ENCODE measurements at regions not wholly inside any gene's neighbourhood (a gene's known extent, or its start where the extent isn't known, plus 50 kb on each side); places are given as distances from the start of the nearest gene placed in this dataset.

GRCh38 chr12:72162875-72163274 lies 109.3 kb upstream of the TRHDE start:
- Histone ChIP-seq H3K9me3 (ENCODE audit: low read depth) (no peaks in the 10 kb centered on the region), H3K27ac (no peak overlapping the region), H3K4me2 (ENCODE audit: unreplicated experiment) (no peak overlapping the region), H4K20me1 (ENCODE audit: insufficient read depth) (no peaks in the 10 kb centered on the region), H3K4me3 (no peak overlapping the region), H3K79me2 (ENCODE audit: insufficient read depth) (no peaks in the 10 kb centered on the region), H3K4me1 (ENCODE audit: insufficient read depth) (no peaks in the 10 kb centered on the region), H3K9me2 (ENCODE audit: insufficient read depth) (no peaks in the 10 kb centered on the region), H3F3A (ENCODE audit: insufficient read depth) (no peaks in the 10 kb centered on the region), H3K27me3 (replicated peaks; ENCODE audit: insufficient read depth) (no peaks in the 10 kb centered on the region), H2AFZ (no peak overlapping the region), H3K9ac (no peak overlapping the region), H3K36me3 (ENCODE audit: low read depth) (no peaks in the 10 kb centered on the region)
- DNase-seq = no peak
- TF ChIP-seq EZH2phosphoT487 (IDR thresholded peaks at IDR 0.05; ENCODE audit: insufficient read depth, low read depth) (no peak), EZH2 (IDR thresholded peaks at IDR 0.05; ENCODE audit: insufficient read depth, poor library complexity, severe bottlenecking) (no peak)
- 2 to 6% methylated on average over 2 of the region's 2 CpGs for WGBS, 2 experiments (ENCODE audit: low coverage in 1 of 2, low lambda C conversion rate in 2 of 2, missing lambda C conversion rate in 2 of 2)
- in situ Hi-C loops (cut with MboI) = no loop called here

DNA sequence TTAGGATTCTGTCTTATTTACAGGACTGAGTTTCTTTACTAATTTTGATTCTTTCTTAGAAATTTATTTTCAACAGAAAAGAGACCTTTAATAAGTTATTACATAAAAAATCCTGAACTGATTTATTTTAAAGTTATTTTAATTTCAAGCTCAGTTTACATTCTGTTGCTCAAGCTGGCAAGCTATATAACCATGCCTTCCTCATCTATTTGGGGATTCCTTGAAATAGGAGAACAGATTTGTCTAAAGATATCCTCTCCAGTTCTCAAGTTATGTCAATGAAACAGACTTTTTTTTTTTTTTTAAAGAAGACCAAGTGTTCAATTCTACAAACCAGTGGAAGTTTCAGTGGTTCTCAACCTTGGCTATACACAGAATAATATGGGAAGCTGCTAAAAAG lies 103.3 kb upstream of the TRHDE start:
- TF ChIP-seq EZH2 (IDR thresholded peaks at IDR 0.05; ENCODE audit: insufficient read depth, poor library complexity, severe bottlenecking) = no peak
- no peak for TF ChIP-seq EZH2phosphoT487 (IDR thresholded peaks at IDR 0.05; ENCODE audit: insufficient read depth, low read depth)
- in situ Hi-C loops (cut with MboI) = no loop called here

GRCh38 chr12:72173974-72174373 lies 98.2 kb upstream of the TRHDE start:
- TF ChIP-seq EZH2 (IDR thresholded peaks at IDR 0.05; ENCODE audit: insufficient read depth, poor library complexity, severe bottlenecking) (no peak), EZH2phosphoT487 (IDR thresholded peaks at IDR 0.05; ENCODE audit: insufficient read depth, low read depth) (no peak)
- H3K9me2 ChIP-seq (ENCODE audit: insufficient read depth) = no peaks in the 10 kb centered on the region

More for the DNA sequence above, 103.3 kb upstream of the TRHDE start:
- H3K9me2 ChIP-seq (ENCODE audit: insufficient read depth) = no peaks in the 10 kb centered on the region
- H3K4me3 ChIP-seq = no peak overlapping the region
- H3K4me1 ChIP-seq (ENCODE audit: insufficient read depth) = no peaks in the 10 kb centered on the region
- no peak overlapping the region for H2AFZ ChIP-seq
- H3K79me2 ChIP-seq (ENCODE audit: insufficient read depth) = no peaks in the 10 kb centered on the region
- DNase-seq = no peak
- H3F3A ChIP-seq (ENCODE audit: insufficient read depth) = no peaks in the 10 kb centered on the region
- no peaks in the 10 kb centered on the region for H4K20me1 ChIP-seq (ENCODE audit: insufficient read depth)
- H3K36me3 ChIP-seq (ENCODE audit: low read depth) = no peaks in the 10 kb centered on the region
- no peak overlapping the region for H3K27ac ChIP-seq
- H3K9ac ChIP-seq = no peak overlapping the region
- H3K9me3 ChIP-seq (ENCODE audit: low read depth) = no peaks in the 10 kb centered on the region
- no peak overlapping the region for H3K4me2 ChIP-seq (ENCODE audit: unreplicated experiment)
- no peaks in the 10 kb centered on the region for H3K27me3 ChIP-seq (replicated peaks; ENCODE audit: insufficient read depth)

DNA sequence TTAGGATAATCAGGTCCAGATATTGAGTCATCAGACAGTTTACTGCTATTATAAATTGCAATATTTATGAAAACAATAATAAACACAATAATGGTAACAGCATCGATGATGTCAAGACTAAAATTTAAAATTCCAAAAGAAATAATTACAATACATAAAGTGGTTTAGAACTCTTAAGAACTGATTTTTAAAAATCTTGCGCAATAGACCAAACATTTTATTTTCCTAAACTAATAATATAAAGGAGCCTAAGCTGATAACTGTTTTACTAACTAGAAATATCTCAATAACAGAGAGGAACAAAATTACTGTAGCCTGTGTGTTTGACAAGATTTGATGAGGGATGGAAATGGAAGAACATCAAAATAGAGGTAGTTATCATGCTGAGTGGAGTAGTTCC lies 93.9 kb upstream of the TRHDE start:
- Histone ChIP-seq H3K9ac (no peak overlapping the region), H3K9me2 (ENCODE audit: insufficient read depth) (no peaks in the 10 kb centered on the region), H3K4me2 (ENCODE audit: unreplicated experiment) (no peak overlapping the region), H3K36me3 (ENCODE audit: low read depth) (no peaks in the 10 kb centered on the region), H3K4me1 (ENCODE audit: insufficient read depth) (no peaks in the 10 kb centered on the region), H3K4me3 (no peak overlapping the region), H4K20me1 (ENCODE audit: insufficient read depth) (no peaks in the 10 kb centered on the region), H3K27ac (no peak overlapping the region), H3K79me2 (ENCODE audit: insufficient read depth) (no peaks in the 10 kb centered on the region), H2AFZ (no peak overlapping the region), H3K9me3 (ENCODE audit: low read depth) (no peaks in the 10 kb centered on the region), H3F3A (ENCODE audit: insufficient read depth) (no peaks in the 10 kb centered on the region), H3K27me3 (replicated peaks; ENCODE audit: insufficient read depth) (no peaks in the 10 kb centered on the region)
- no peak for DNase-seq
- in situ Hi-C loops (cut with MboI) = no loop called here
- 15% methylated on average over 2 of the region's 2 CpGs for WGBS, 2 experiments (ENCODE audit: low coverage in 1 of 2, low lambda C conversion rate in 2 of 2, missing lambda C conversion rate in 2 of 2)
- TF ChIP-seq EZH2phosphoT487 (IDR thresholded peaks at IDR 0.05; ENCODE audit: insufficient read depth, low read depth) (no peak), EZH2 (IDR thresholded peaks at IDR 0.05; ENCODE audit: insufficient read depth, poor library complexity, severe bottlenecking) (no peak)

More at GRCh38 chr12:72173974-72174373, 98.2 kb upstream of the TRHDE start:
- Histone ChIP-seq H3K36me3 (ENCODE audit: low read depth) (no peaks in the 10 kb centered on the region), H3K27me3 (replicated peaks; ENCODE audit: insufficient read depth) (no peaks in the 10 kb centered on the region), H3K27ac (no peak overlapping the region), H2AFZ (no peak overlapping the region), H3K4me2 (ENCODE audit: unreplicated experiment) (no peak overlapping the region), H3F3A (ENCODE audit: insufficient read depth) (no peaks in the 10 kb centered on the region), H3K4me3 (no peak overlapping the region), H3K9ac (no peak overlapping the region), H3K4me1 (ENCODE audit: insufficient read depth) (no peaks in the 10 kb centered on the region), H3K9me3 (ENCODE audit: low read depth) (no peaks in the 10 kb centered on the region), H3K79me2 (ENCODE audit: insufficient read depth) (no peaks in the 10 kb centered on the region), H4K20me1 (ENCODE audit: insufficient read depth) (no peaks in the 10 kb centered on the region)
- WGBS, 2 experiments (ENCODE audit: low coverage in 1 of 2, low lambda C conversion rate in 2 of 2, missing lambda C conversion rate in 2 of 2) = 17 to 18% methylated on average over 4 of the region's 4 CpGs
- DNase-seq = no peak
- in situ Hi-C loops (cut with MboI) = no loop called here

GRCh38 chr12:72178871-72179270 lies 93.3 kb upstream of the TRHDE start:
- no peak overlapping the region for H3K4me3 ChIP-seq
- no peak overlapping the region for H2AFZ ChIP-seq
- TF ChIP-seq EZH2 (IDR thresholded peaks at IDR 0.05; ENCODE audit: insufficient read depth, poor library complexity, severe bottlenecking) (no peak), EZH2phosphoT487 (IDR thresholded peaks at IDR 0.05; ENCODE audit: insufficient read depth, low read depth) (no peak)
- H3K4me1 ChIP-seq (ENCODE audit: insufficient read depth) = no peaks in the 10 kb centered on the region
- H3K9me3 ChIP-seq (ENCODE audit: low read depth) = no peaks in the 10 kb centered on the region
- H3K36me3 ChIP-seq (ENCODE audit: low read depth) = no peaks in the 10 kb centered on the region
- in situ Hi-C loops (cut with MboI) = no loop called here
- no peak overlapping the region for H3K27ac ChIP-seq
- 6 to 10% methylated on average over 2 of the region's 2 CpGs for WGBS, 2 experiments (ENCODE audit: low coverage in 1 of 2, low lambda C conversion rate in 2 of 2, missing lambda C conversion rate in 2 of 2)
- DNase-seq = no peak
- H3K9me2 ChIP-seq (ENCODE audit: insufficient read depth) = no peaks in the 10 kb centered on the region
- no peak overlapping the region for H3K9ac ChIP-seq
- H3K27me3 ChIP-seq (replicated peaks; ENCODE audit: insufficient read depth) = no peaks in the 10 kb centered on the region
- no peaks in the 10 kb centered on the region for H4K20me1 ChIP-seq (ENCODE audit: insufficient read depth)
- H3K79me2 ChIP-seq (ENCODE audit: insufficient read depth) = no peaks in the 10 kb centered on the region
- H3K4me2 ChIP-seq (ENCODE audit: unreplicated experiment) = no peak overlapping the region
- no peaks in the 10 kb centered on the region for H3F3A ChIP-seq (ENCODE audit: insufficient read depth)

All from GM23248 (cell line).